GM19324 (cell line): ENCODE measurements at regions not wholly inside any gene's neighbourhood (a gene's known extent, or its start where the extent isn't known, plus 50 kb on each side); places are given as distances from the start of the nearest gene placed in this dataset.

Source experiments
- ATAC-seq: cut with Tn5 transposase; IDR thresholded peaks from one replicate; pipeline ENCODE4 v1.9.1; 2021; ENCODE audit warnings: mild to moderate bottlenecking, moderate library complexity; ENCODE audit not compliant: unreplicated experiment, low FRiP score

GRCh38 chr7:25860275-25861163, 291.5 kb upstream of the NFE2L3 start:
- no peak for ATAC-seq

GRCh38 chr7:25861164-25861496, 290.9 kb upstream of the NFE2L3 start:
- ATAC-seq: no peak

- ATAC-seq: no peak
Measured at GRCh38 chr7:25861601-25862260, 290.3 kb upstream of the NFE2L3 start.

GRCh38 chr7:25862261-25863004, 289.6 kb upstream of the NFE2L3 start:
- ATAC-seq: peak; percentile 95

- no peak for ATAC-seq
Measured at GRCh38 chr7:25863005-25863728, 288.8 kb upstream of the NFE2L3 start.

- no peak for ATAC-seq
Measured at GRCh38 chr7:25863729-25864110, 288.3 kb upstream of the NFE2L3 start.

GRCh38 chr7:25864511-25864910, 287.5 kb upstream of the NFE2L3 start:
- no peak for ATAC-seq

GRCh38 chr7:25864943-25865751, 286.9 kb upstream of the NFE2L3 start:
- no peak for ATAC-seq

- no peak for ATAC-seq
Measured at GRCh38 chr7:25868509-25868908, 283.5 kb upstream of the NFE2L3 start.

- ATAC-seq: no peak
Measured at GRCh38 chr7:25870574-25870973, 281.4 kb upstream of the NFE2L3 start.

GRCh38 chr7:25876092-25876491, 275.9 kb upstream of the NFE2L3 start:
- no peak for ATAC-seq

GRCh38 chr7:25877802-25878789, 273.9 kb upstream of the NFE2L3 start:
- ATAC-seq: peak; percentile 62

GRCh38 chr7:25879799-25880198, 272.2 kb upstream of the NFE2L3 start:
- ATAC-seq: no peak

- no peak for ATAC-seq
Measured at GRCh38 chr7:25881317-25882037, 270.5 kb upstream of the NFE2L3 start.

- ATAC-seq: no peak
Measured at GRCh38 chr7:25882151-25882773, 269.7 kb upstream of the NFE2L3 start.

GRCh38 chr7:25884265-25884828, 267.7 kb upstream of the NFE2L3 start:
- no peak for ATAC-seq

GRCh38 chr7:25885057-25885576, 266.9 kb upstream of the NFE2L3 start:
- no peak for ATAC-seq
